CD4-positive, alpha-beta T cell treated with Interleukin-6 for 4 hours (primary cell): ENCODE measurements at regions not wholly inside any gene's neighbourhood (a gene's known extent, or its start where the extent isn't known, plus 50 kb on each side); places are given as distances from the start of the nearest gene placed in this dataset.
"Not testable (repeated sequence)": the region's sequence is repeated elsewhere in the genome, so short reads cannot be mapped to it uniquely, and the experiment has no call there.

Source experiments
- DNase-seq: peaks from one replicate; pipeline ENCODE4 v3.0.0-alpha.2; 2020; ENCODE audit warnings: mixed read lengths

DNA sequence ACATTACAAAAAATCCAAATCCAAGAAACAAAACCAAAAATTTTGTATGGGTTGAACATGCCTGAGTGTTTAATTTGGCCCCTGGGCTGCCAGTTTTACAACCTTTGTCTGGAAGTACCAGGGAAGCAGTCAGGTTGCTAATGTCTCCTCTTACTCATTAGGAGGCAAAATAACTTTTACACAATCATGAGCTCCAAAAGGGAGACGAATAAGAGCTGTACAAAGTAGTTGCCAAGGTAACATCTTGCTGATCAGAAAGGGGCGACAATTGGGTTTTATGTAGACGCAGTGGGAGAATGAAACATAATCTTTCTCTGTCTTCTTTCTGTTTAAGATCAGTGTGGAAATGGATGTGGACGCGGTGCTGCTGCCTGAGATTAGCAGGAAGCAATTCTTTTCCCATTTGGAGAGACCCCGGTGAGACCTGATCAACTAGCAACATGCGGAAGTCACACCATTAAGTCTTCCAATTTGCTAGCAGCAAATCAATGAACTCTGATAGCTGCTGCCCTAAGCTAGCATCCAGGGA is 90.7 kb upstream of the IGFBP7 start:
- DNase-seq = no peak

DNA sequence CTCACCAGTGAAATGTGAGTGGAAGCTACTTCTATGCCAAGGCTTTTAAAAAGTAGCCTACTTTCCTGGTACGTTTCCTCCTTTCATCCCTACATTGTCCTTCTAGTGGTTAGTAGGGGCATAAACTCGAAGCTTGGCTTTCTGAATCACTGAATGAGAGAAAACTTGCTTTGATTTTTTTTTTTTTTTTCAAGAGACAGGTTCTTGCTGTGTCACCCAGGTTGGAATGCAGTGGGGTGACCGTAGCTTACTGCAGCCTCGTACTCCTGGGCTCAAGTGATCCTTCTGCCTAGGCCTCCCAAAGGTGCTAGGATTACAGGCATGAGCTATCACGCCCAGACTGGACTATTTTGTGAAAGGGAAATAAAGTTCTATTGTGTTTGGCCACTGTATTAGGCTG is 89.1 kb upstream of the IGFBP7 start:
- no peak for DNase-seq

DNA sequence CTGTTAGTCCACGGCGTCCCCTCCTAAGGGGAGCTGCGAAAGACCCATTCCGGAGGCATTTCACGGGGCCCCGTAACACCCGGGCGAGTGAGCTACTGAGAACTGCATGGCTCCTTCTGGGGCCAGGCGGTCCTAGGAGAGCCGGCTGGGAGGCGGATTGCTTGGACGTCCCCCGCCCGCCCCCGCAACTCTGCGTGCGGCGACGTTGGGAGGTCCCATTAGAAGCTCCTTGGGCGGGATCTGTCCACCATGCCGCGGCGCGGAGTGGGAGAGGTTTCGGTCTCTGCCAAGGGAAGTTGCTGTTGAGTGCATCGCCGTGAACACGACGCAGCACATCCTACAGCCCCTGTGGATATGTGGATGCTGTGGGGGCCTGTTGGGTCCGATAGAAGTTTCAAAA is 85.4 kb upstream of the IGFBP7 start:
- no peak for DNase-seq

DNA sequence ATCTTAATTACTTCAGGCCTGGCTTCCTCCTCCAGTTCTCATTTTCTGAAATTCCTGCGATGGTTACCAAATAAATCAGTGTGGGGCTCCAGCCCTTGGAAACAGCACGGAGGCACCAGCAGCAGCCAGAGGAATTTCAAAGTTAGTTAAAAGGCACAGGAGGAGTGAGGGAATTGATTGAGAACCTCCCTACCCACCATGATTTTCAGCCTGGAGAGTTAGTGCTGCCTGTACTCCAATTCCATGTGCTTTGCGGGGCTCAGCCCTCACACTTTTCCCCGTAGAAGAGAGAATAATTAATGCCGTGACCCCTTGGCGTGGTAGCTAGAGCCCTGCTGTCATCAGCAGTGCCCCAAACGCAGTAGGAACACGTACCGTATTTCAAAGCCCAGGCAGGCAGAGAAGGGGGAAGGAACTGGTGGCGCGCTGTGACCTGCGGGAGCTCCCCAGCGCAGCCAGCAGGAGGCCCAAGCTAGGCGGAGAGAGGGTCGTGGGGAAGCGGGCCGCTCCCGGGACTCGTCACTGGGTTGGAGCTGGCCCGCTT is 84.0 kb upstream of the IGFBP7 start:
- no peak for DNase-seq

DNA sequence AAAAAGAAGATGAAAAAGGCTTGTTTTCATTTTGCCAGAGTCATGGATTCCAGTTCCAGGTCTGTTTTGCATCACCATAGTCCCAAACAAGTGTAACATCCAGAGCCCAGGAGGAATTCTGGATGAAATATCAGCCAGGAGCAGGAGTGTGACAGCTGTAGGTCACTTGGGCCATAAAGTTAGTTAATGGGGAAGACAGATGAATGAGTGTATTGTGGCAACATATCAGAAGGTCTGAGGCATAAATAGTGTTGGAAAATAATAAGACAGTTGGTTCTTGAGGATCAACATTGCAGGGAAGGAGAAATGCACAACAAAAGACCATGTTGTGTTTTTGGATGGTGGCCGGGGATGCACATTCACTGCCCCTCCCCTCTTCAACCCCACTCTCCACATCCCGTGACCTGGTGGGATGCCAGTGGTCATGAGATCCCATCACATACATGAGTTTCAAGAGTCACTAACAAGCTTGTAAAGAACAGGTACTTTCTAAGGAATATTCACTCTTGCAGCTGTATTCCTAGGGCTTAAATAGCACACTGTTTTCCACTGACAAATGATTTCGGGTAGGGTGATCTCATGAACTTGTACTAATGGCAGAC is 83.1 kb upstream of the IGFBP7 start:
- no peak for DNase-seq

DNA sequence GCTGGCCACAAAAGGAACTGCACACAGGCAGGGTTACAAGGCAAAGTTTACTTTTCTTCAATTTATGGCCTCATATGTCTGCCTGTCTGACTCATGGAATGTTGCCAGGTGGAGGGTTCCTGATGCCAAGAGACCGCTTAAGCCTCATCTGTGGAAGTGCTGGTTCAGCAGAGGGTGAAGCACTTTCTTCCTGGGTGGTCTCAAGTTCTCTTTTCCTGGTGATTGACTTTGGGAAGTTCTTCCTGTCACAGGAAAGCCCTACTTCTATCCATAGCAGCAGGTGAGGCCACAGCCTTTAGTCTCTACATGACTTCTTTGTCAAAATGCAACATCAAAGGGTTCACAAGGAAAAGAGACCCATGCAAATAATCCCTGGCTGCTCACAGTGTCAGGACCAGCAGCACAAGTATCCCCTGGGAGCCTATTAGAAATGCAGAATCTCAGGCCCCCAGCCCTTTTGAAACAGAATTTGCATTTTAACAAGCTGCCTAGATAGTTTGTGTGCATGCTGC is 81.4 kb upstream of the IGFBP7 start:
- DNase-seq = no peak

DNA sequence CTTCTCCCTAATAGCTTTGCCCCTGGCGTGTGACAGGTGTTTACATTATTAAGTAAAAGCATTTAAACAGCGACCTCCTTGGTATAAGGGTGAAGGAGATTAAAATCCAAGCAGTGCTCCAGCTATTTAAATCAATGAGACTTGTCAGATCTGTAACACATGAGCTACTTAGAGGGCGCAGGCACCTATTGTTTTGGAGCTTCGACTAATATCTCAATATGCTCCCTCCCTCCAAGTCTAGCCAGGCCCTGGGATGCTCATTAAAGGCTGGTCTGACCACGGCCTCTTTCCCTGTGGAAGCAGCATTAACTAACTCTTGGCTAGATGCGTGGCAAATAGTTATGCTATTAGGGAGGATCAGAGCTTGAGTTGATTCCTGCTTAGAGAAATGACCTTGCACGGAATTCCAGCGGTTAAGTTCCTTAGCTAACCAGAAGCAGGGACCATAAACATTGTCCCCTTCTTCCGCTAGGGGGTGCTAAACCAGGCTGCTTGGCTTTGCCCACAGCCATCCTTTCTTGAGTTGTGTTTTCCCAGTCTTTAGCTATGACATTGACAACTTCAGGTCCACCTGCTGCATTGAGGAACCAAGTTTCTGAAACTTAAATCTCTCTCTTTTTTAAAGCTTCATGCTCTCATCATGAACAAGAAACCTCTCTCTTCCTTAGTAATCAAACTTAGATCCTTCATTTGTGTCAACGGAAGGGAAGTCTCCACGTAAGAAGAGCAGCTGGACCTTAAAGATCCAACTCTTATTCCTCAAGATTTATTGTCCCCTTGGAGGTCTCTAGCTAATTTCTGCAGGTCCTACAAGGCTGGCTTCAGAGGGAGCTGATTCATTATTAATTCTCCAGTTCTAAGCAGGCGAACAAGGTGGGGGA is 80.7 kb upstream of the IGFBP7 start:
- DNase-seq = no peak

DNA sequence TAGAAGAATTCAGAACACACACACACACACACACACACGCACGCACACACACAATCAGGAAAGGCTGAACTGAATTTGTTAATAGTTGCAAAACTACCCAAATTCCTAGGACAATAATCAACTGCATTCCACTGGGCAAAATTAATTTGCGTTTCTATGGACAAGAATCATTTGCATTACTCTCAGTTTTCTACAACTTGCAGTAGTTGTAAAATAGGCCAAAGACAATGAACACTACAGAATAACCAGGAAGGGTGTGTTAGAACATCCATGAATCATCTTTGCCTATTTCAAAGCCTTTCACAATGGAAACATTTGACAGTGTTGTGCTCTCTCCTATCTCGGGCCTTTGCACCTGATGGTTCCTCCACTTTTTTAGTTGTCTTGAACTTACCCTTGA is 77.1 kb upstream of the IGFBP7 start:
- no peak for DNase-seq

DNA sequence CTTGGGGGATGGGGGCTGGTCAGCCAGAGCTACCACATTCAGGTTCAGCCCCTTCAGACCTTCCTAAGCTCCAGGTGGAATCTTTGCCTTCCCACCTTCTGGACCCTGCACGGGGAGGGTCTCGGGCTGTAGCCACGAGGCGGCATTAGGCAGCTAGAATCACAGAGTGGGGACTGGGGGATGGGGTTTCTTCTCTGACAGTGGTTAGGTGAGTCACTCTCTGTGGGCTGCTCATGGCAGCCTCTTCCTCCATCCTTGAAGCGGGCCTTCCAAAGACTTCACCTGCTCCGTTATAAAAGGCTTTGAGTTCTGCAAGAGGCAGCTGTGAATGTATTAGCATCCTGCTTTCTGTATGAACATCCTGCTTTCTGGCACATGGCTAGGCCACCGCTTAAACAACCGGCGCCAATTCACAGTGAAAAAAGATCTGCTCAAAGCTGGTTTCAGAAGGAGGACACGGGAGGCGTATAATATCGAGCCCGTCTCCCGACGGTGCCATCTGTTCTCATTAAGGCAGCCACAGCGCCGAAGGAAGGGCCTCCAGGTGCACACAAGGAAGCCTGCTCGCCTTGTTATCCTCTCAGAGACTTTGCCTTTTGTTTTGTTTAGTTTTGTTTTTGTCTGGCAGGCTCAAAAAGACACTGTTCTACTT is 74.3 kb upstream of the IGFBP7 start:
- no peak for DNase-seq

DNA sequence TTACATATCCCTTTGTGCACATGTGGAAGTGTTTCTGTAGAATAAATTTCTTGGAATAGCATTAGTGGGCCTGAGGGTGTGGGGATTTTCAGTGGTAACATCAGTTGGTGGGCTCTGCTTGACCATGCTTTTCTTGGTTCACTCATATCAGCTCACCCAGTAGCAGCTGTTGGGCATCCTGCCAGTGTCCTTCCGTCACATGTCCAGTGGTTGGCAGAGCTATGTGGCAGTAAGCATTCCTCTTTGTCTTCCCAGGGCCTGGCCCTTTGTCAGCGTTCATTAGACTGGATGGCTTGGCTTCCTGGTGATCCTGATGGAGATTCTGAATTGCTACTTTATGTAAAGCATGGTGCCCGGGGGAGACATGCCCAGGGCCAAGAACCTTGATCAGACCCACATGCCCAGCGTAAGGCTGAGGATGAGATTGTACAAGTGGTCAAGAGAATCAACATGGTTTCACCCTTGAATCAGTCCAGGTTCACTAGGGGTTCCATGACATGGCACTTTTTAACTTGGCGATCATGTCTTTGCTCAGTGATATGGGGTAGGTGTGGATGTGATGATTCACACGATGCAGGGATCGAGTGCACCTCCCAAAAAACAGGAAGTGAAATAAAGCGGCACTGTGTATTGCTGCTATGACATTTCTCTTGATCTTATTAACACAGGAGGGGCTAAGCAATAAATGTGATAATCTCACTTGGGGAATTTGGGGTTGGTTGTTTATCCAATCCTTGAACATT is 72.1 kb upstream of the IGFBP7 start:
- DNase-seq = no peak

DNA sequence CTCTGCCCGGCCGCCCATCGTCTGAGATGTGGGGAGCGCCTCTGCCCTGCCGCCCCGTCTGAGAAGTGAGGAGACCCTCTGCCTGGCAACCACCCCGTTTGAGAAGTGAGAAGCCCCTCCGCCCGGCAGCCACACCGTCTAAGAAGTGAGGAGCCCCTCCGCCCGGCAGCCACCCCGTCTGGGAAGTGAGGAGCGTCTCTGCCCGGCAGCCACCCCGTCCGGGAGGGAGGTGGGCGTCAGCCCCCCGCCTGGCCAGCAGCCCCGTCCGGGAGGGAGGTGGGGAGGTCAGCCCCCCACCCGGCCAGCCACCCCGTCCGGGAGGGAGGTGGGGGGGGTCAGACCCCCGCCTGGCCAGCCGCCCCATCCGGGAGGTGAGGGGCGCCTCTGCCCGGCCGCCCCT is 63.0 kb upstream of the IGFBP7 start:
- DNase-seq = not testable (repeated sequence)

DNA sequence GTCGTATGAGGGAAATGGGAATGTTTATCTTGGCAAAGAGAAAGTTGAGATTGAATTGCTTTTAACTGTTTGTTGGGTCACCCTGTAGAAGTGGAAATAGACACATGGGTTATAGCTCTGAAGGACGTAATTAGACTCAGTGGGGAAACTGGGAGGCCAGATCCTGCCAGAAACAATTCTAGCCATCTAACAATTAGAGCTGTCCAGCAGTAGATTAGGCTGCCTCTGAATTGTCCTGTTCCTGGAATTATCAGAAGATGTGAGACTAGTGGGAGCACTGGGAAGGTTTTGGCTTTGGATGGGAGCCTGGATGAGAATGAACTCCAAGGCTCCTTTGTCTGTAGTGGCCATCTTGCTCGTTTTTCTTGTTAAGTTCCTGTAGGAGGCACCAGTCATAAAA is 61.9 kb upstream of the IGFBP7 start:
- no peak for DNase-seq

DNA sequence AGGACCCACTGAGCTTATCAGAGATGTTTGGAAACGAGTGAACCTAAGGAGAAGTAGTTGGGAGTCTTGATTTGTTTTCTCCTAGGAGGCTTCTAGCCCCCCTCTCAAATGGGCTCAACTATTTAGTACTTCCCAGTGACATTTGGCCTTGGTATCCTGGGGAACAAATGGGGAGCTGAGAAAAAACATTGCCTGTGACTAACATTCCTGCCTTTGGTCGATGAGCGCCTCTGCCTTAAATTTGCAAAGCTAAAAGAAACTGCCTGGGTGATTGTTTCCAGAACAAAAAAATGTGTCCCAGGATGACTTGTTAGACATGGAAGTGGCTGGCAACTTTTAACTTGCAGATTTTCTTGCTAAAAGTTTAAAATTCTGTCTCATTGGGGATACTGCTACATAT is 58.8 kb upstream of the IGFBP7 start:
- DNase-seq = no peak

DNA sequence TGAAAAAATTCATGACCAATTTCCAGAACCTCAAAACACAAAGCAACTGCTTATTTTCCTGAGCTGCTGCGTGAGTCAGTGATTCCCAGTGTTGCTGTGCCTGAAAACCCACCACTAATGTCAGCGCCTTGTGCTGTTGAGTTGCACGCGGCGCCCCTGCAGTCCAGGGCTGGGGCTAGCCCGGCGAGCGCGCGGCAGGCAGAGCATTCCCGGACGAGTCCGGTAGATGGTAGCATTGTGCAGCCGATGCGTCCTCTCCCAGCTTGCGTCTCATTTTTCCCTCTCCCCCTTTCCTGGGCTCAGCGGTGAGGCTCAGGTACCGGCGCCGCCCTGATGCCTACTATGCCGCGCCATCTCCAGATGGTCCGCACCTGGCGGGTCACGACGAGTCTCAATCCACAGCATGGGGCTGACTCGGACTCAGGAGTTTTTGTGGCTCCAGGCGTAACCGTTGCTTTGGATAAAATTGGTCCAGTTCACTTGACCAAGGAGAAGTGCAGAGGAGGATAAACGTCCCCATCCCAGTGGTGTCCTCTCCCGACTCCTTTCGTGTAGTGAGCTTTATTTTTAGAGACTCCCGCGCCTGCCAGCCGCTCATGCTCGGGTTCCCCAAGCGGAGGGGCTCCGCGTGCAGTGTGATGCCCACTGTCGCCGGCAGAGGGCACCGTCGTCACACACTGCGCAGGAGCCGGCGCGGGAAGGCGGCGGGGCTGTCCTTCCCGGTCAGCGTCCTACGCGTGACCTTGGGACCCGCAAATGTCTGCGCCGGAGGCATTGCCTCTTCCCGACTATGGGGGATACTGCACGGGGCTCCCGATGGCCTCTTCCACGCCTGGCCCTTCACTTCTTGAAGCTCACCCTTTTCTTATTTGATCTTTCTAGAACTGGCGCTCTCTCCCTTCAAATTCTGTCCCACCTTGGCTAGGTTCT is 53.6 kb upstream of the IGFBP7 start:
- peak; percentile 73 for DNase-seq

DNA sequence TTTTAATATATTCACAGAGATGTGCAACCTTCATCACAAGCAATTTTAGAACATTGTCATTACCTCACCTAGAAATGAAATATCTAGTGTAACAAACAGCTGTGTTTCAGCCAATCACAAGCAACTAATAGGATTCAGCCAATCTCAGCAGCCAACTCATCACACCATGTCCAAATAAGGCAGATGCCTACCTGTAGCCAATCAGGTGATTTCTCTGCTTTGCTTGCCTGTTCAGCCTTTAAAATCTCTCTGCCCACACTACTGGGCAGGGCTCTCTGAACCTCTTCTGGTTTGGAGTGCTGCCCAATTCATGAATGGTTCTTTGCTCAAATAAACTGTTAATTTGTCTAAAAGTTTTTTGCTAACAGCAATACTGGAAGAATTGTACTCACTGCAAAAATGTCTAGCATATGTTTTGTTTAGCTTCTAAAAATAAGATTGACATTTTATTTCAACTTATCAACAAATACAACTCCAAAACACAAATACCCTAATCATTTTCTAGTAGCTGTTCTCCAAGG is 52.4 kb upstream of the IGFBP7 start:
- no peak for DNase-seq
